ENCODE measurements at regions not wholly inside any gene's neighbourhood (a gene's known extent, or its start where the extent isn't known, plus 50 kb on each side); places are given as distances from the start of the nearest gene placed in this dataset.

DNA sequence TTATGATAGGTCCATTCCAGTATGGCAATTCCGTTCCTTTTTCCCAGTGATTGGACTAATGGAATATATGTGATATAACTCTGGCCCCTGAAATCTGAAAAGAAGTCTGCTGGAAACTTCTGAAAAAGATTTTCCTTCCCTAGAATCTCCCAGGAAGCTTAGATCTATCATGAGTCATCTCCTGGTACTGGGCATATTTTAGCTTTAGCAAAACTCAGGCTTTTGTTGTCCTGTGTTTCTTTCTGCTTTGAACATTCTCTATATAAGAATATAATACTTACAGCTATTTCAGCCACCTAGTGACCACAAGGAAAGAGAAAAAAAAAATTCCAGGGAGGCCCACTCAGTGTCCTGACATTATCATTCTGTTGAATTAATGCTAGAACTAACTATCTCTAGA, 597.2 kb upstream of the GRIA3 start:
- TF ChIP-seq EP300 (IDR thresholded peaks at IDR 0.05), result no peak
- TF ChIP-seq JUN (IDR thresholded peaks at IDR 0.05), result no peak
- no peak for TF ChIP-seq PHF8 (IDR thresholded peaks at IDR 0.05; ENCODE audit: borderline replicate concordance, low read depth)
- no peak for TF ChIP-seq CTCF (IDR thresholded peaks at IDR 0.05)
- no peak for TF ChIP-seq KDM5A (IDR thresholded peaks at IDR 0.05)
- TF ChIP-seq POLR2A (IDR thresholded peaks at IDR 0.05; ENCODE audit: low read length), result no peak
